H1 (cell line): ENCODE measurements at regions not wholly inside any gene's neighbourhood (a gene's known extent, or its start where the extent isn't known, plus 50 kb on each side); places are given as distances from the start of the nearest gene placed in this dataset.

Experiments
- CTCF ChIA-PET: fragments of 300-600 bp; sonication (Branson Sonifier 250); formaldehyde crosslinking; loops from one replicate; lab custom pipeline; 2021; ENCODE audit not compliant: partially characterized antibody; lab: Charles Lee
- POLR2A ChIA-PET: fragments of 300-600 bp; sonication (Branson Sonifier 250); formaldehyde crosslinking; loops from one replicate; lab custom pipeline; 2021; ENCODE audit warnings: inconsistent platforms; ENCODE audit not compliant: partially characterized antibody; lab: Charles Lee
- DNase-seq, 2 experiments: peaks; one replicate each; pipeline versions ENCODE4 v3.0.0 to v3.0.0-alpha.2; 2010 to 2022; ENCODE audit warnings: low spot score in 2 of 2, low read depth in 1 of 2, mixed read lengths in 1 of 2
- FAIRE-seq: peaks from 2 replicates; lab custom pipeline; 2011; peaks lifted over from hg19 to GRCh38; lab: Jason Lieb, UNC
- H2AFZ ChIP-seq: 2 replicates; pipeline ENCODE4 v1.8.1; 2012; ENCODE audit warnings: low read length, inconsistent platforms
- H2AK5ac ChIP-seq: 2 replicates; pipeline ENCODE4 v1.6.1; 2013; ENCODE audit warnings: low read depth, low read length
- H2BK120ac ChIP-seq: replicated peaks from 2 replicates; pipeline ENCODE3; 2013; ENCODE audit warnings: low read depth, low read length, inconsistent platforms
- H2BK12ac ChIP-seq: 2 replicates; pipeline ENCODE4 v1.6.1; 2013; ENCODE audit warnings: low read depth, low read length
- H2BK15ac ChIP-seq: 2 replicates; pipeline ENCODE4 v1.6.1; 2013; ENCODE audit warnings: low read length
- H2BK20ac ChIP-seq: 2 replicates; pipeline ENCODE4 v1.6.1; 2013; ENCODE audit warnings: low read length
- H2BK5ac ChIP-seq: 2 replicates; pipeline ENCODE4 v1.6.1; 2013; ENCODE audit warnings: low read depth, low read length
- H3K14ac ChIP-seq: 2 replicates; pipeline ENCODE4 v1.6.1; 2013; ENCODE audit warnings: inconsistent platforms; ENCODE audit not compliant: insufficient read length
- H3K18ac ChIP-seq: 2 replicates; pipeline ENCODE4 v1.6.1; 2013; ENCODE audit warnings: low read length; ENCODE audit errors: extremely low read depth
- H3K23ac ChIP-seq: 2 replicates; pipeline ENCODE4 v1.6.1; 2013; ENCODE audit warnings: inconsistent platforms; ENCODE audit not compliant: insufficient read length
- H3K23me2 ChIP-seq: 2 replicates; pipeline ENCODE4 v1.6.1; 2013; ENCODE audit warnings: low read depth, low read length
- H3K27ac ChIP-seq: 2 replicates; pipeline ENCODE4 v1.6.1; 2011; ENCODE audit warnings: low read depth, low read length, inconsistent platforms
- H3K27me3 ChIP-seq, 4 experiments: replicated peaks in 1 of 4; 1 replicate in 1 of 4; 2 replicates in 3 of 4; pipeline versions ENCODE4 v1.6.1 to v1.8.1; 2011 to 2013; ENCODE audit warnings: low read length in 3 of 4, mild to moderate bottlenecking in 3 of 4, inconsistent platforms in 2 of 4, mixed read lengths in 2 of 4, moderate library complexity in 1 of 4; ENCODE audit not compliant: control insufficient read depth in 3 of 4, insufficient read depth in 3 of 4; ENCODE audit errors: extremely low read depth in 1 of 4
- H3K36me3 ChIP-seq, 4 experiments: 2 replicates each; pipeline versions ENCODE4 v1.6.1 to v1.8.1; 2011 to 2013; ENCODE audit warnings: mild to moderate bottlenecking in 4 of 4, low read length in 3 of 4, moderate library complexity in 2 of 4, control low read depth in 1 of 4, inconsistent platforms in 1 of 4; ENCODE audit not compliant: insufficient read depth in 4 of 4, control insufficient read depth in 2 of 4
- H3K4ac ChIP-seq: replicated peaks from 2 replicates; pipeline ENCODE3; 2013; ENCODE audit warnings: low read length, low read depth, mixed read lengths, inconsistent platforms; ENCODE audit not compliant: insufficient read length
- H3K4me1 ChIP-seq, 4 experiments: replicated peaks in 1 of 4; 1 replicate in 1 of 4; 2 replicates in 3 of 4; pipeline versions ENCODE4 v1.6.1 to v1.8.1; 2011 to 2013; ENCODE audit warnings: low read length in 3 of 4, inconsistent platforms in 2 of 4, mixed read lengths in 1 of 4; ENCODE audit not compliant: insufficient read depth in 4 of 4, control insufficient read depth in 3 of 4
- H3K4me2 ChIP-seq, 2 experiments: 2 replicates each; pipeline versions ENCODE4 v1.6.1 to v1.8.1; 2011 to 2013; ENCODE audit warnings: low read depth in 2 of 2, low read length in 2 of 2, control low read depth in 1 of 2, inconsistent platforms in 1 of 2, mild to moderate bottlenecking in 1 of 2; ENCODE audit not compliant: insufficient read depth in 1 of 2
- H3K4me3 ChIP-seq, 4 experiments: fragments of 200-600, 300-600 bp in 1 of 4; sonication (generic), shearing (Covaris generic), sonication (Bioruptor Twin) in 1 of 4; 2 replicates each; pipeline versions ENCODE4 v1.5.1 to v1.8.1; 2011 to 2016; ENCODE audit warnings: low read length in 4 of 4, low read depth in 3 of 4, control low read depth in 2 of 4, inconsistent platforms in 2 of 4, mild to moderate bottlenecking in 2 of 4, mixed read lengths in 1 of 4, moderate library complexity in 1 of 4; ENCODE audit not compliant: insufficient read depth in 2 of 4; ENCODE audit errors: extremely low read depth in 1 of 4
- H3K56ac ChIP-seq: replicated peaks from 2 replicates; pipeline ENCODE3; 2013; ENCODE audit warnings: low read depth, mild to moderate bottlenecking, mixed read lengths, low read length, inconsistent platforms; ENCODE audit not compliant: insufficient read length
- H3K79me1 ChIP-seq: 2 replicates; pipeline ENCODE4 v1.6.1; 2013; ENCODE audit warnings: low read depth, low read length, control low read depth
- H3K79me2 ChIP-seq, 2 experiments: 2 replicates each; pipeline versions ENCODE4 v1.6.1 to v1.8.1; 2012 to 2013; ENCODE audit warnings: low read length in 2 of 2, mild to moderate bottlenecking in 2 of 2, inconsistent platforms in 1 of 2; ENCODE audit not compliant: insufficient read depth in 2 of 2, control insufficient read depth in 1 of 2
- H3K9ac ChIP-seq, 4 experiments: replicated peaks in 1 of 4; 1 replicate in 1 of 4; 2 replicates in 3 of 4; pipeline versions ENCODE4 v1.6.1 to v1.8.1; 2011 to 2013; ENCODE audit warnings: low read depth in 3 of 4, low read length in 3 of 4, control low read depth in 2 of 4, mild to moderate bottlenecking in 2 of 4, moderate library complexity in 2 of 4, inconsistent platforms in 1 of 4; ENCODE audit errors: extremely low read depth in 1 of 4
- H3K9me3 ChIP-seq, 2 experiments: 2 replicates each; pipeline versions ENCODE4 v1.6.1 to v1.8.1; 2012 to 2013; ENCODE audit warnings: mild to moderate bottlenecking in 2 of 2, moderate library complexity in 2 of 2, control low read depth in 1 of 2, inconsistent platforms in 1 of 2, low read depth in 1 of 2, low read length in 1 of 2, mixed read lengths in 1 of 2; ENCODE audit not compliant: insufficient read depth in 2 of 2
- H4K20me1 ChIP-seq, 2 experiments: replicated peaks in 1 of 2; 2 replicates each; pipeline versions ENCODE3 to v1.8.1; 2011 to 2013; ENCODE audit warnings: inconsistent platforms in 2 of 2, low read length in 2 of 2, mild to moderate bottlenecking in 1 of 2; ENCODE audit not compliant: insufficient read depth in 2 of 2, control insufficient read depth in 1 of 2
- H4K5ac ChIP-seq: 2 replicates; pipeline ENCODE4 v1.6.1; 2013; ENCODE audit warnings: low read length, low read depth, mixed read lengths, inconsistent platforms; ENCODE audit not compliant: insufficient read length
- H4K8ac ChIP-seq: 2 replicates; pipeline ENCODE4 v1.8.0; 2013; ENCODE audit warnings: mild to moderate bottlenecking, moderate library complexity, low read length, inconsistent platforms; ENCODE audit not compliant: insufficient read depth; ENCODE audit errors: extremely low read depth
- H4K91ac ChIP-seq: replicated peaks from 2 replicates; pipeline ENCODE3; 2013; ENCODE audit warnings: low read length, mixed read lengths, inconsistent platforms; ENCODE audit not compliant: insufficient read length
- BACH1 ChIP-seq: IDR thresholded peaks from 2 replicates; pipeline ENCODE4 v1.6.1; 2012; ENCODE audit warnings: low read length, improper control_type of control experiment
- CBX5 ChIP-seq: fragments of 300-800, 300-1000 bp; sonication (generic); IDR thresholded peaks from 2 replicates; pipeline ENCODE4 v1.7.1; 2016; ENCODE audit warnings: antibody characterized with exemption, low read length, low read depth
- HDAC6 ChIP-seq: IDR thresholded peaks from one replicate; pipeline ENCODE4 v1.7.1; 2012; ENCODE audit warnings: low read depth, mild to moderate bottlenecking, inconsistent platforms, low read length, moderate library complexity
- JUND ChIP-seq: IDR thresholded peaks from 2 replicates; pipeline ENCODE4 v1.6.1; 2011; ENCODE audit warnings: mild to moderate bottlenecking, improper control_type of control experiment, low read length
- KDM4A ChIP-seq: IDR thresholded peaks from one replicate; pipeline ENCODE4 v1.7.1; 2012; ENCODE audit warnings: low read depth, mild to moderate bottlenecking, moderate library complexity, low read length, inconsistent platforms; ENCODE audit not compliant: severe bottlenecking
- KDM5A ChIP-seq: fragments of 200-600 bp; IDR thresholded peaks from 2 replicates; pipeline ENCODE4 v1.7.1; 2012; ENCODE audit warnings: mild to moderate bottlenecking, low read length, inconsistent platforms, mixed read lengths
- NANOG ChIP-seq: IDR thresholded peaks from 2 replicates; pipeline ENCODE4 v1.6.1; 2011; ENCODE audit warnings: low read length, low read depth, mild to moderate bottlenecking, inconsistent platforms; ENCODE audit not compliant: insufficient read depth, poor library complexity, severe bottlenecking
- NRF1 ChIP-seq: IDR thresholded peaks from 2 replicates; pipeline ENCODE4 v1.6.1; 2011; ENCODE audit warnings: mild to moderate bottlenecking, low read depth, low read length, improper control_type of control experiment
- RAD21 ChIP-seq, 2 experiments: IDR thresholded peaks in 1 of 2; conservative IDR thresholded peaks in 1 of 2; 2 replicates each; pipeline ENCODE4 v1.6.1; 2011; ENCODE audit warnings: low read depth in 2 of 2, low read length in 2 of 2, improper control_type of control experiment in 1 of 2, inconsistent platforms in 1 of 2, mild to moderate bottlenecking in 1 of 2, moderate library complexity in 1 of 2
- RBBP5 ChIP-seq: IDR thresholded peaks from 2 replicates; pipeline ENCODE4 v1.7.1; 2012; ENCODE audit warnings: low read depth, mild to moderate bottlenecking, inconsistent platforms, low read length, moderate library complexity, borderline replicate concordance
- SUZ12 ChIP-seq: fragments of 200-600 bp; sonication (generic); IDR thresholded peaks from 2 replicates; pipeline ENCODE4 v1.6.1; 2012; ENCODE audit warnings: mild to moderate bottlenecking, inconsistent platforms, low read length, moderate library complexity, mixed read lengths
- TAF1 ChIP-seq: IDR thresholded peaks from 2 replicates; pipeline ENCODE4 v1.6.1; 2011; ENCODE audit warnings: mild to moderate bottlenecking, low read depth, low read length
- TAF7 ChIP-seq: optimal IDR thresholded peaks from 2 replicates; pipeline ENCODE3; 2011; ENCODE audit warnings: low read depth, mild to moderate bottlenecking, inconsistent platforms, low read length, moderate library complexity, borderline replicate concordance
- TCF12 ChIP-seq: IDR thresholded peaks from 2 replicates; pipeline ENCODE4 v1.6.1; 2011; ENCODE audit warnings: low read depth, mild to moderate bottlenecking, low read length
- YY1 ChIP-seq: IDR thresholded peaks from 2 replicates; pipeline ENCODE4 v1.6.1; 2011; ENCODE audit warnings: low read depth, mild to moderate bottlenecking, low read length
- ZNF274 ChIP-seq: IDR thresholded peaks from 2 replicates; pipeline ENCODE4 v1.7.0; 2012; ENCODE audit warnings: low read length, borderline replicate concordance; ENCODE audit errors: extremely low read depth
- WGBS, 2 experiments: shearing (Covaris generic) in 1 of 2; methylation state at CpG; one replicate each; pipeline versions ENCODE4 v1.1.6 to v1.1.7; 2013 to 2015; ENCODE audit warnings: low lambda C conversion rate in 2 of 2, mixed read lengths in 2 of 2, inconsistent platforms in 1 of 2, low coverage in 1 of 2, missing lambda C conversion rate in 1 of 2; ENCODE audit not compliant: insufficient replicate concordance in 2 of 2, insufficient coverage in 1 of 2, insufficient read length in 1 of 2; ENCODE audit errors: extremely low coverage in 1 of 2, missing lambda C conversion rate in 1 of 2; 5-methylcytosine and 5-hydroxymethylcytosine counted together

DNA sequence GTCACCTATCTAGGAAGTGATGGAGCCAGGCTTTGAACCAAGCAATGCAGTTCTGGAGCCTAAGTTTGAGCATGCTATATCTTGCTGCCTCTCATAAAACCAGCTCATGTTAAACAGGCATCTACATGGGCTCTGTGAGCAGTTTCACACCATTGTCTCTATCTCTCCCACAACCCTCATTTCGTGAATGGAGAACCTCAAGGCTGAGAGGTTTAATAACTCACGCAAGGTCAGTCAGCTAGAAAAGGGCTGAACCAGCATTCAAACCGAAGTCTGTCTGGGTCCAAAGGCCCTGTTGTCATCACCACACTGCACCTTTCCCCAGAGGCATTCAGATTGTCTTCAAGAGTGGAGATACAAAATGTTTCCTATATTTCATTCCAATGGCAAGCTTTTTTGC is 369.2 kb downstream of the MID1IP1 start:
- 92% methylated on average over 3 of the region's 3 CpGs; no CpG with 5 or more reads in 1 of the 2 experiments for WGBS, 2 experiments
- H3K23ac ChIP-seq: no peak overlapping the region
- H3K27ac ChIP-seq: no peak overlapping the region
- H3K4me1 ChIP-seq: peaks cover 0 to 3% (median 0%) of the 10 kb centered on the region in 4 experiments; a peak in 1 of 7 replicates
- no peaks in the 10 kb centered on the region for H3K79me2 ChIP-seq
- no peak overlapping the region for H2BK120ac ChIP-seq
- H2BK20ac ChIP-seq: no peak overlapping the region
- no peaks in the 10 kb centered on the region for H3K9me3 ChIP-seq
- H3K9ac ChIP-seq: no peak overlapping the region
- no peak overlapping the region for H4K8ac ChIP-seq
- H3K56ac ChIP-seq: no peak overlapping the region
- no peak overlapping the region for H4K5ac ChIP-seq
- H2BK15ac ChIP-seq: no peak overlapping the region
- H4K91ac ChIP-seq: no peak overlapping the region
- ChIA-PET POLR2A (no interaction called here), CTCF (no interaction called here)
- FAIRE-seq (no peak), DNase-seq (no peak)
- H3K27me3 ChIP-seq: no peaks in the 10 kb centered on the region
- H3K4ac ChIP-seq: no peak overlapping the region
- no peak overlapping the region for H3K4me2 ChIP-seq
- no peak overlapping the region for H3K4me3 ChIP-seq
- H2AK5ac ChIP-seq: no peak overlapping the region
- H3K23me2 ChIP-seq: no peaks in the 10 kb centered on the region
- H2BK5ac ChIP-seq: no peak overlapping the region
- no peaks in the 10 kb centered on the region for H3K36me3 ChIP-seq
- H2BK12ac ChIP-seq: no peak overlapping the region
- H2AFZ ChIP-seq: no peak overlapping the region
- no peaks in the 10 kb centered on the region for H4K20me1 ChIP-seq
- H3K14ac ChIP-seq: no peak overlapping the region
- no peak overlapping the region for H3K18ac ChIP-seq
- no peaks in the 10 kb centered on the region for H3K79me1 ChIP-seq
- TF ChIP-seq RAD21 (IDR thresholded peaks at IDR 0.05 in 1 of 2, conservative IDR thresholded peaks at IDR 0.05 in 1 of 2; ENCODE audit: low read depth in 2 of 2, low read length in 2 of 2): no peak
- no peak for TF ChIP-seq NANOG
- TF ChIP-seq YY1: no peak
- no peak for TF ChIP-seq SUZ12
- TF ChIP-seq NRF1: no peak
- TF ChIP-seq TAF7: no peak
- no peak for TF ChIP-seq RBBP5
- no peak for TF ChIP-seq KDM4A
- no peak for TF ChIP-seq HDAC6
- no peak for TF ChIP-seq JUND
- TF ChIP-seq ZNF274: no peak
- TF ChIP-seq TAF1: no peak
- TF ChIP-seq BACH1: no peak
- TF ChIP-seq CBX5: no peak
- no peak for TF ChIP-seq TCF12
- no peak for TF ChIP-seq KDM5A
